IMR-90 (cell line): ENCODE measurements at regions not wholly inside any gene's neighbourhood (a gene's known extent, or its start where the extent isn't known, plus 50 kb on each side); places are given as distances from the start of the nearest gene placed in this dataset.

Experiments used
- ATAC-seq: fragments of 200-7000 bp; cut with Tn5 transposase; 2 replicates; pipeline ENCODE4 v1.9.1; 2020; ENCODE audit warnings: low read depth, mild to moderate bottlenecking, moderate library complexity
- BruUV-seq: library from RNA; stranded (reverse); fragments of 400-500 nt; replicated peaks from 2 replicates; lab custom pipeline; 2021; lab: Mats Ljungman, UMichigan
- CTCF ChIA-PET: fragments of 300-600 bp; formaldehyde crosslinking; extraction: SDS; loops from one replicate; lab custom pipeline; 2021; ENCODE audit warnings: antibody characterized with exemption; lab: Yijun Ruan, JAX
- POLR2A ChIA-PET: fragments of 300-600 bp; sonication (Branson Sonifier 250); formaldehyde crosslinking; loops from one replicate; lab custom pipeline; 2022; ENCODE audit warnings: antibody characterized with exemption; ENCODE audit not compliant: unreplicated experiment; lab: Charles Lee
- DNase-seq: peaks from one replicate; pipeline ENCODE4 v3.0.0; 2013
- H2AFZ ChIP-seq: replicated peaks from 2 replicates; pipeline ENCODE3; 2013; ENCODE audit warnings: low read length, mild to moderate bottlenecking; ENCODE audit not compliant: poor library complexity
- H2AK5ac ChIP-seq: 2 replicates; pipeline ENCODE4 v1.6.1; 2013; ENCODE audit warnings: low read depth, low read length, inconsistent platforms
- H2AK9ac ChIP-seq: replicated peaks from 2 replicates; pipeline ENCODE3; 2013; ENCODE audit warnings: mild to moderate bottlenecking, low read depth, low read length, moderate library complexity; ENCODE audit not compliant: poor library complexity
- H2BK120ac ChIP-seq: 2 replicates; pipeline ENCODE4 v1.6.1; 2013; ENCODE audit warnings: low read depth, low read length, inconsistent platforms
- H2BK15ac ChIP-seq: 3 replicates; pipeline ENCODE4 v1.6.1; 2013; ENCODE audit warnings: low read depth, low read length, inconsistent platforms
- H2BK20ac ChIP-seq: 2 replicates; pipeline ENCODE4 v1.6.1; 2013; ENCODE audit warnings: low read depth, mild to moderate bottlenecking, inconsistent platforms, low read length, moderate library complexity
- H2BK5ac ChIP-seq: 2 replicates; pipeline ENCODE4 v1.6.1; 2013; ENCODE audit warnings: mild to moderate bottlenecking, low read depth, low read length, inconsistent platforms; ENCODE audit not compliant: poor library complexity, severe bottlenecking
- H3K14ac ChIP-seq: replicated peaks from 2 replicates; pipeline ENCODE4 v1.6.1; 2013; ENCODE audit warnings: low read depth, low read length, inconsistent platforms
- H3K18ac ChIP-seq: 2 replicates; pipeline ENCODE4 v1.6.1; 2013; ENCODE audit warnings: low read depth, low read length, control low read depth
- H3K23ac ChIP-seq: 2 replicates; pipeline ENCODE4 v1.6.1; 2013; ENCODE audit warnings: low read depth, low read length, inconsistent platforms
- H3K27ac ChIP-seq: 2 replicates; pipeline ENCODE4 v1.5.1; 2013; ENCODE audit warnings: mild to moderate bottlenecking, control low read depth, low read length; ENCODE audit not compliant: insufficient read depth
- H3K27me3 ChIP-seq: 2 replicates; pipeline ENCODE4 v1.6.1; 2013; ENCODE audit warnings: low read length; ENCODE audit not compliant: control insufficient read depth, insufficient read depth
- H3K36me3 ChIP-seq: 2 replicates; pipeline ENCODE4 v1.6.1; 2013; ENCODE audit warnings: low read length, mixed read lengths; ENCODE audit not compliant: control insufficient read depth, insufficient read depth
- H3K4ac ChIP-seq: 2 replicates; pipeline ENCODE4 v1.6.1; 2013; ENCODE audit warnings: low read depth, low read length, inconsistent platforms
- H3K4me1 ChIP-seq: 2 replicates; pipeline ENCODE4 v1.6.1; 2013; ENCODE audit warnings: low read length, mixed read lengths; ENCODE audit not compliant: control insufficient read depth, insufficient read depth
- H3K4me2 ChIP-seq: 2 replicates; pipeline ENCODE4 v1.6.1; 2013; ENCODE audit warnings: low read depth, mild to moderate bottlenecking, control low read depth, low read length, moderate library complexity
- H3K4me3 ChIP-seq: 2 replicates; pipeline ENCODE4 v1.5.1; 2013; ENCODE audit warnings: low read depth, mild to moderate bottlenecking, control low read depth, low read length, moderate library complexity; ENCODE audit not compliant: insufficient read depth
- H3K56ac ChIP-seq: 2 replicates; pipeline ENCODE4 v1.6.1; 2013; ENCODE audit warnings: low read length, inconsistent platforms; ENCODE audit not compliant: insufficient read depth; ENCODE audit errors: extremely low read depth
- H3K79me1 ChIP-seq, 2 experiments: 2 replicates each; pipeline ENCODE4 v1.6.1; 2013; ENCODE audit warnings: low read length in 2 of 2, inconsistent platforms in 1 of 2, low read depth in 1 of 2
- H3K9ac ChIP-seq: 2 replicates; pipeline ENCODE4 v1.6.1; 2013; ENCODE audit warnings: low read depth, low read length, control low read depth
- H3K9me1 ChIP-seq: 2 replicates; pipeline ENCODE4 v1.6.1; 2013; ENCODE audit warnings: low read length, inconsistent platforms; ENCODE audit not compliant: insufficient read depth
- H3K9me3 ChIP-seq: 2 replicates; pipeline ENCODE4 v1.6.1; 2013; ENCODE audit warnings: low read length; ENCODE audit not compliant: control insufficient read depth, insufficient read depth
- H4K20me1 ChIP-seq: 2 replicates; pipeline ENCODE4 v1.6.1; 2013; ENCODE audit warnings: low read length, inconsistent platforms; ENCODE audit not compliant: insufficient read depth
- H4K5ac ChIP-seq: 2 replicates; pipeline ENCODE4 v1.6.1; 2013; ENCODE audit warnings: mild to moderate bottlenecking, low read depth, low read length, control low read depth
- H4K8ac ChIP-seq, 2 experiments: 2 replicates each; pipeline ENCODE4 v1.6.1; 2013; ENCODE audit warnings: low read depth in 2 of 2, low read length in 2 of 2, control low read depth in 1 of 2, inconsistent platforms in 1 of 2
- H4K91ac ChIP-seq: 2 replicates; pipeline ENCODE4 v1.6.1; 2013; ENCODE audit warnings: low read depth, low read length, inconsistent platforms; ENCODE audit not compliant: insufficient read depth
- BHLHE40 ChIP-seq: fragments of 150-350 bp; IDR thresholded peaks from 2 replicates; pipeline ENCODE4 v1.6.1; 2016; ENCODE audit warnings: mild to moderate bottlenecking, low read depth, low read length
- CEBPB ChIP-seq: IDR thresholded peaks from 2 replicates; pipeline ENCODE4 v1.6.1; 2012; ENCODE audit warnings: low read depth, low read length, improper control_type of control experiment
- CHD1 ChIP-seq: IDR thresholded peaks from 2 replicates; pipeline ENCODE4 v1.6.1; 2012; ENCODE audit warnings: low read depth, low read length, improper control_type of control experiment
- FOS ChIP-seq: fragments of 150-350 bp; IDR thresholded peaks from 2 replicates; pipeline ENCODE4 v1.6.1; 2016; ENCODE audit warnings: low read depth, low read length
- MAZ ChIP-seq: IDR thresholded peaks from 2 replicates; pipeline ENCODE4 v1.6.1; 2012; ENCODE audit warnings: low read depth, mild to moderate bottlenecking, low read length, improper control_type of control experiment, moderate library complexity, borderline replicate concordance
- MXI1 ChIP-seq: IDR thresholded peaks from 2 replicates; pipeline ENCODE4 v1.6.1; 2012; ENCODE audit warnings: low read depth, mild to moderate bottlenecking, low read length, moderate library complexity, borderline replicate concordance
- NFE2L2 ChIP-seq: fragments of 150-350 bp; IDR thresholded peaks from 2 replicates; pipeline ENCODE4 v1.6.1; 2016; ENCODE audit warnings: low read depth, mild to moderate bottlenecking, low read length
- RAD21 ChIP-seq: IDR thresholded peaks from 2 replicates; pipeline ENCODE4 v1.6.1; 2012; ENCODE audit warnings: low read length, improper control_type of control experiment
- RFX5 ChIP-seq: IDR thresholded peaks from 2 replicates; pipeline ENCODE4 v1.8.0; 2012; ENCODE audit warnings: low read depth, mild to moderate bottlenecking, low read length, moderate library complexity
- SMC3 ChIP-seq: fragments of 150-350 bp; IDR thresholded peaks from 2 replicates; pipeline ENCODE4 v1.6.1; 2016; ENCODE audit warnings: low read depth, mild to moderate bottlenecking, antibody characterized with exemption, low read length, moderate library complexity
- WGBS, 2 experiments: methylation state at CpG; one replicate each; pipeline versions ENCODE4 v1.1.5 to v1.1.7; 2013; ENCODE audit warnings: missing lambda C conversion rate in 2 of 2; ENCODE audit not compliant: insufficient read length in 1 of 2; ENCODE audit errors: extremely low coverage in 2 of 2; 5-methylcytosine and 5-hydroxymethylcytosine counted together
- dilution Hi-C: fragments of 300-500 bp; cut with HindIII; formaldehyde crosslinking; loops from one replicate; pipeline ENCODE4 v1.14.3; 2018; ENCODE audit warnings: low sequenced_read_pairs; ENCODE audit not compliant: unreplicated experiment
- in situ Hi-C: fragments of 300-500 bp; cut with MboI; formaldehyde crosslinking; loops from 3 replicates; pipeline ENCODE4 v1.14.3; 2019; ENCODE audit warnings: low sequenced_read_pairs, inconsistent platforms, mixed read lengths
- intact Hi-C: fragments of 100-400 bp; cut with micrococcal nuclease; formaldehyde crosslinking; loops from 2 replicates; pipeline ENCODE4 v1.10.0; 2022
- TF ChIP-seq, protein P1 (sequence below): conservative IDR thresholded peaks from 2 replicates; pipeline ENCODE4 v1.5.1; 2012; ENCODE audit warnings: mild to moderate bottlenecking, low read depth, low read length, improper control_type of control experiment
- TF ChIP-seq, protein P2 (sequence below): fragments of 150-350 bp; IDR thresholded peaks from 2 replicates; pipeline ENCODE4 v1.6.1; 2016; ENCODE audit warnings: low read depth, mild to moderate bottlenecking, low read length, moderate library complexity, borderline replicate concordance

DNA sequence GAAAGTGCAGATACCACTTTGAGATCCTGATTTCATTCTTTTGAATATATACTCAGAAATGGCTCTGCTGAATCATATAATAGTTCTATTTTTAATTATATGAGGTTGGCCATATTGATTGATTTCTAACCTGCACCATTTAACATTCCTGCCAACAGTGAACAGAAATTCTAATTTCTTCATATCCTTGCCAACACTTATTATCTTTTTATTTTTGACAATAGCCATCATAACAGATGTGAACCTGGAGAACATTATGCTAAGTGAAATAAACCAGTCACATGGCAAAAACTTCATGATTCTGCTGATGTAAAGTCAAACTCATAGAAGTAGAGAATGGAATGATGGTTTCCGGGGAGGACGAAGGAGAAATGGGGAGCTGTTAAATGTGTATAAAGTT, 344.5 kb upstream of the CYRIA start:
- H3K36me3 ChIP-seq, result no peaks in the 10 kb centered on the region
- no peak overlapping the region for H2AFZ ChIP-seq
- no peaks in the 10 kb centered on the region; the same call in 1 of the 2 replicates for H3K9me3 ChIP-seq
- no peak overlapping the region for H4K91ac ChIP-seq
- no peak overlapping the region for H2BK15ac ChIP-seq
- H2AK9ac ChIP-seq, result no peak overlapping the region
- in situ Hi-C loops (no loop called here), dilution Hi-C loops (no loop called here), intact Hi-C loops (no loop called here)
- H4K20me1 ChIP-seq, result no peaks in the 10 kb centered on the region
- no peak overlapping the region for H3K4ac ChIP-seq
- no peak overlapping the region for H3K4me2 ChIP-seq
- H3K23ac ChIP-seq, result no peak overlapping the region
- H3K27ac ChIP-seq, result no peak overlapping the region
- no peak overlapping the region for H4K5ac ChIP-seq
- no peaks in the 10 kb centered on the region for H3K27me3 ChIP-seq
- H3K9ac ChIP-seq, result no peak overlapping the region
- ChIA-PET CTCF (interaction anchor here (0.6 kb wide), 1 partner anchor 49 kb away, joined by 3 read pairs; no protein-coding TSS in a partner anchor), POLR2A (no interaction called here)
- no peaks in the 10 kb centered on the region for H3K4me1 ChIP-seq
- ATAC-seq (no peak), DNase-seq (no peak)
- no peaks in the 10 kb centered on the region for H3K9me1 ChIP-seq
- H3K79me1 ChIP-seq, result no peaks in the 10 kb centered on the region
- WGBS, 2 experiments, result no CpG with 5 or more reads among the region's 2 CpGs
- TF ChIP-seq, protein P1, sequence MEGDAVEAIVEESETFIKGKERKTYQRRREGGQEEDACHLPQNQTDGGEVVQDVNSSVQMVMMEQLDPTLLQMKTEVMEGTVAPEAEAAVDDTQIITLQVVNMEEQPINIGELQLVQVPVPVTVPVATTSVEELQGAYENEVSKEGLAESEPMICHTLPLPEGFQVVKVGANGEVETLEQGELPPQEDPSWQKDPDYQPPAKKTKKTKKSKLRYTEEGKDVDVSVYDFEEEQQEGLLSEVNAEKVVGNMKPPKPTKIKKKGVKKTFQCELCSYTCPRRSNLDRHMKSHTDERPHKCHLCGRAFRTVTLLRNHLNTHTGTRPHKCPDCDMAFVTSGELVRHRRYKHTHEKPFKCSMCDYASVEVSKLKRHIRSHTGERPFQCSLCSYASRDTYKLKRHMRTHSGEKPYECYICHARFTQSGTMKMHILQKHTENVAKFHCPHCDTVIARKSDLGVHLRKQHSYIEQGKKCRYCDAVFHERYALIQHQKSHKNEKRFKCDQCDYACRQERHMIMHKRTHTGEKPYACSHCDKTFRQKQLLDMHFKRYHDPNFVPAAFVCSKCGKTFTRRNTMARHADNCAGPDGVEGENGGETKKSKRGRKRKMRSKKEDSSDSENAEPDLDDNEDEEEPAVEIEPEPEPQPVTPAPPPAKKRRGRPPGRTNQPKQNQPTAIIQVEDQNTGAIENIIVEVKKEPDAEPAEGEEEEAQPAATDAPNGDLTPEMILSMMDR, result no peak
- TF ChIP-seq BHLHE40, result no peak
- TF ChIP-seq RAD21, result no peak
- TF ChIP-seq MAZ, result no peak
- TF ChIP-seq CEBPB, result no peak
- no peak for TF ChIP-seq RFX5
- TF ChIP-seq, protein P2, sequence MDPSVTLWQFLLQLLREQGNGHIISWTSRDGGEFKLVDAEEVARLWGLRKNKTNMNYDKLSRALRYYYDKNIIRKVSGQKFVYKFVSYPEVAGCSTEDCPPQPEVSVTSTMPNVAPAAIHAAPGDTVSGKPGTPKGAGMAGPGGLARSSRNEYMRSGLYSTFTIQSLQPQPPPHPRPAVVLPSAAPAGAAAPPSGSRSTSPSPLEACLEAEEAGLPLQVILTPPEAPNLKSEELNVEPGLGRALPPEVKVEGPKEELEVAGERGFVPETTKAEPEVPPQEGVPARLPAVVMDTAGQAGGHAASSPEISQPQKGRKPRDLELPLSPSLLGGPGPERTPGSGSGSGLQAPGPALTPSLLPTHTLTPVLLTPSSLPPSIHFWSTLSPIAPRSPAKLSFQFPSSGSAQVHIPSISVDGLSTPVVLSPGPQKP, result no peak
- TF ChIP-seq FOS, result no peak
- no peak for TF ChIP-seq CHD1
- TF ChIP-seq SMC3, result no peak
- no peak for TF ChIP-seq MXI1
- no peak for TF ChIP-seq NFE2L2
- H3K4me3 ChIP-seq, result no peak overlapping the region
- H3K14ac ChIP-seq, result no peak overlapping the region
- no peak overlapping the region for H4K8ac ChIP-seq
- H3K56ac ChIP-seq, result no peak overlapping the region
- no peak overlapping the region for H2BK5ac ChIP-seq
- H2BK120ac ChIP-seq, result no peak overlapping the region
- H2BK20ac ChIP-seq, result no peak overlapping the region
- H2AK5ac ChIP-seq, result no peak overlapping the region
- no peak overlapping the region for H3K18ac ChIP-seq
- no TSS peak for BruUV-seq
